K562 (cell line): ENCODE measurements at regions not wholly inside any gene's neighbourhood (a gene's known extent, or its start where the extent isn't known, plus 50 kb on each side); places are given as distances from the start of the nearest gene placed in this dataset.

Source experiments
- ATAC-seq: fragments of 200-7000 bp; cut with Tn5 transposase; 3 replicates; pipeline ENCODE4 v1.9.1; 2020; ENCODE audit warnings: moderate library complexity
- BruUV-seq: library from RNA; stranded (reverse); fragments of 400-500 nt; replicated peaks from 2 replicates; lab custom pipeline; 2021; lab: Mats Ljungman, UMichigan
- CTCF ChIA-PET: fragments of 300-600 bp; formaldehyde crosslinking; extraction: SDS; loops from one replicate; lab custom pipeline; 2021; ENCODE audit warnings: low intra/inter-chr PET ratio; lab: Yijun Ruan, JAX
- POLR2A ChIA-PET: fragments of 300-600, 350-650 bp; sonication (Branson Sonifier 250); formaldehyde crosslinking; extraction: SDS; loops from one replicate; lab custom pipeline; 2021; ENCODE audit warnings: antibody characterized with exemption, inconsistent platforms; lab: Yijun Ruan, JAX
- DNase-seq, 4 experiments: peaks; one replicate each; pipeline versions ENCODE4 v3.0.0 to v3.0.0-alpha.2; 2011 to 2018; ENCODE audit warnings: low spot score in 3 of 4, mixed read lengths in 3 of 4; ENCODE audit errors: extremely low read depth in 1 of 4
- FAIRE-seq: peaks from 2 replicates; lab custom pipeline; 2011; peaks lifted over from hg19 to GRCh38; lab: Jason Lieb, UNC
- H2AFZ ChIP-seq: 2 replicates; pipeline ENCODE4 v1.6.0; 2011; ENCODE audit warnings: low read depth, low read length, control low read depth, inconsistent platforms
- H3K27ac ChIP-seq: fragments of 200-600 bp; 3 replicates; pipeline ENCODE4 v1.8.0; 2011; ENCODE audit warnings: low read depth, mild to moderate bottlenecking, control low read depth, inconsistent platforms, low read length, moderate library complexity, mixed read lengths; ENCODE audit errors: extremely low read depth
- H3K27me3 ChIP-seq, 2 experiments: fragments of 300-600 bp in 1 of 2; 2 replicates in 1 of 2; 3 replicates in 1 of 2; pipeline versions ENCODE4 v1.6.0 to v1.8.0; 2011; ENCODE audit warnings: inconsistent platforms in 2 of 2, low read length in 2 of 2, mild to moderate bottlenecking in 1 of 2, mixed read lengths in 1 of 2, moderate library complexity in 1 of 2; ENCODE audit not compliant: control insufficient read depth in 2 of 2, insufficient read depth in 2 of 2
- H3K36me3 ChIP-seq: fragments of 300-600 bp; 3 replicates; pipeline ENCODE4 v1.8.0; 2011; ENCODE audit warnings: mild to moderate bottlenecking, low read length, inconsistent platforms; ENCODE audit not compliant: control insufficient read depth, insufficient read depth
- H3K4me1 ChIP-seq, 2 experiments: fragments of 200-600 bp in 1 of 2; replicated peaks in 1 of 2; 2 replicates in 1 of 2; 3 replicates in 1 of 2; pipeline versions ENCODE4 v1.5.1 to v1.8.0; 2011; ENCODE audit warnings: inconsistent platforms in 2 of 2, low read length in 2 of 2, mild to moderate bottlenecking in 1 of 2, mixed read lengths in 1 of 2, moderate library complexity in 1 of 2; ENCODE audit not compliant: control insufficient read depth in 2 of 2, insufficient read depth in 2 of 2
- H3K4me2 ChIP-seq: 2 replicates; pipeline ENCODE4 v1.6.1; 2011; ENCODE audit warnings: low read length, control low read depth, inconsistent platforms, mixed read lengths; ENCODE audit not compliant: insufficient read depth
- H3K4me3 ChIP-seq: fragments of 200-600 bp; sonication (generic), shearing (Covaris generic); 2 replicates; pipeline ENCODE4 v1.5.1; 2016; ENCODE audit warnings: control low read depth, inconsistent platforms
- H3K79me2 ChIP-seq: fragments of 200-600 bp; 3 replicates; pipeline ENCODE4 v1.8.0; 2011; ENCODE audit warnings: low read length, inconsistent platforms; ENCODE audit not compliant: control insufficient read depth, insufficient read depth
- H3K9ac ChIP-seq, 2 experiments: 2 replicates each; pipeline versions ENCODE4 v1.6.0 to v1.6.1; 2011; ENCODE audit warnings: low read depth in 2 of 2, low read length in 2 of 2, control low read depth in 1 of 2, inconsistent platforms in 1 of 2, mild to moderate bottlenecking in 1 of 2, mixed read lengths in 1 of 2; ENCODE audit not compliant: insufficient read depth in 1 of 2
- H3K9me1 ChIP-seq: one replicate; pipeline ENCODE4 v1.6.0; 2011; ENCODE audit warnings: inconsistent platforms, mild to moderate bottlenecking, low read length, moderate library complexity; ENCODE audit not compliant: control insufficient read depth, insufficient read depth
- H3K9me3 ChIP-seq: replicated peaks from 2 replicates; pipeline ENCODE4 v1.5.1; 2011; ENCODE audit warnings: low read depth, low read length, inconsistent platforms; ENCODE audit not compliant: control insufficient read depth, insufficient read depth
- H4K20me1 ChIP-seq: replicated peaks from 2 replicates; pipeline ENCODE4 v1.6.1; 2011; ENCODE audit warnings: low read length, inconsistent platforms, mixed read lengths; ENCODE audit not compliant: control insufficient read depth, insufficient read depth
- CHD1 ChIP-seq: fragments of 200-600 bp; sonication (generic); IDR thresholded peaks from one replicate; pipeline ENCODE4 v1.6.1; 2012; ENCODE audit warnings: mild to moderate bottlenecking, moderate library complexity, low read length, inconsistent platforms
- HNRNPK ChIP-seq: fragments of 200-400 bp; formaldehyde crosslinking; IDR thresholded peaks from one replicate; pipeline ENCODE4 v1.6.1; 2018; ENCODE audit warnings: mild to moderate bottlenecking, low read depth, low read length; ENCODE audit not compliant: poor library complexity, severe bottlenecking
- ILF3 ChIP-seq: fragments of 450-650 bp; IDR thresholded peaks from 2 replicates; pipeline ENCODE4 v1.6.1; 2018; ENCODE audit warnings: antibody characterized with exemption, mild to moderate bottlenecking, moderate library complexity, borderline replicate concordance
- KLF10 ChIP-seq: fragments of 250-450 bp; sonication (Bioruptor Pico); IDR thresholded peaks from 2 replicates; pipeline ENCODE4 v1.6.1; 2021; ENCODE audit warnings: matching md5 sums
- KLF6 ChIP-seq: fragments of 250-450 bp; sonication (Bioruptor Pico); IDR thresholded peaks from 2 replicates; pipeline ENCODE4 v1.4.0; 2020; ENCODE audit warnings: mild to moderate bottlenecking, moderate library complexity, borderline replicate concordance
- MAFG ChIP-seq: fragments of 450-650 bp; conservative IDR thresholded peaks from 2 replicates; pipeline ENCODE4 v1.6.1; 2016; ENCODE audit warnings: missing genetic modification characterization, missing compliant biosample characterization
- MEF2D ChIP-seq: conservative IDR thresholded peaks from 2 replicates; pipeline ENCODE4 v1.6.1; 2016; ENCODE audit warnings: low read depth, missing genetic modification characterization, missing compliant biosample characterization
- NFIC ChIP-seq: fragments of 450-650 bp; IDR thresholded peaks from 2 replicates; pipeline ENCODE4 v1.6.1; 2017; ENCODE audit warnings: mild to moderate bottlenecking, inconsistent platforms
- RBM17 ChIP-seq: fragments of 200-400 bp; formaldehyde crosslinking; IDR thresholded peaks from 2 replicates; pipeline ENCODE4 v1.6.1; 2017; ENCODE audit warnings: low read depth, mild to moderate bottlenecking, low read length, borderline replicate concordance
- SIRT6 ChIP-seq: IDR thresholded peaks from one replicate; pipeline ENCODE4 v1.6.1; 2012; ENCODE audit warnings: low read depth, mild to moderate bottlenecking, control low read depth, inconsistent platforms, low read length, moderate library complexity
- ZNF24 ChIP-seq: fragments of 450-650 bp; IDR thresholded peaks from 2 replicates; pipeline ENCODE4 v1.6.1; 2016
- ZNF311 ChIP-seq: fragments of 250-450 bp; sonication (Bioruptor Pico); IDR thresholded peaks from 2 replicates; pipeline ENCODE4 v1.4.0; 2020; ENCODE audit warnings: mild to moderate bottlenecking, moderate library complexity
- ZNF449 ChIP-seq: fragments of 250-450 bp; sonication (Bioruptor Pico); IDR thresholded peaks from 2 replicates; pipeline ENCODE4 v1.8.0; 2022; ENCODE audit warnings: moderate library complexity, mild to moderate bottlenecking, inconsistent platforms
- ZNF79 ChIP-seq: fragments of 250-450 bp; sonication (Bioruptor Pico); IDR thresholded peaks from 2 replicates; pipeline ENCODE4 v1.4.0; 2020; ENCODE audit warnings: low read depth, mild to moderate bottlenecking, moderate library complexity
- WGBS: fragments of 100-300 bp; shearing (Covaris generic); methylation state at CpG from one replicate; pipeline ENCODE4 v1.1.6; 2016; ENCODE audit warnings: low coverage, mixed read lengths; ENCODE audit not compliant: insufficient coverage; ENCODE audit errors: missing lambda C conversion rate; 5-methylcytosine and 5-hydroxymethylcytosine counted together
- in situ Hi-C: fragments of 300-500 bp; cut with MboI; formaldehyde crosslinking; loops from 4 replicates; pipeline ENCODE4 v1.15.0; 2018; ENCODE audit warnings: inconsistent platforms, mixed read lengths
- intact Hi-C: fragments of 100-400 bp; cut with micrococcal nuclease; formaldehyde crosslinking; loops from 2 replicates; pipeline ENCODE4 v1.14.2; 2022
- TF ChIP-seq, protein P1 (sequence below): fragments of 200-400 bp; formaldehyde crosslinking; IDR thresholded peaks from 2 replicates; pipeline ENCODE4 v1.6.1; 2017; ENCODE audit warnings: mild to moderate bottlenecking, low read depth, low read length, moderate library complexity
- TF ChIP-seq, protein P2 (sequence below): fragments of 450-650 bp; IDR thresholded peaks from 2 replicates; pipeline ENCODE4 v1.6.1; 2016; ENCODE audit warnings: missing biosample characterization, missing genetic modification characterization

DNA sequence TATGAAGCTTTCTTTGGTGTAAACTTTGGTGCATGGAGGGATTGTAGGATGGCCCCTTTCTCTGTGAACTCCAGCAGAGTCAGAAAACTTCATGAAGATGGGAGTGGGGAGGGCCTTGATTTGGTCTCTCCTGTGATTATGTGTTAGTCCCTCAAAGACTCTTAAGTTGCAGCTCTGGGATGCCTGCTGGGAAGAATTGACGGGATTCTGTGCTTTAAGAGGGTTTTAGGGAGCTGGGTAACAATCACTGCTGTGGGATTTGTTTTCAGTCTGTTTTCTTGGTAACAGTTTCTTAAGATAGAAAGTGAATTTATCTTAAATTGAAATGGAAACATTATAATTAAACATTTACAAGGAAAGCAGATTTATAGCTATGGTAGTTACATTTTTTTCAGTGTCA lies 378.1 kb downstream of the AACS start (continued):
- TF ChIP-seq, protein P1, sequence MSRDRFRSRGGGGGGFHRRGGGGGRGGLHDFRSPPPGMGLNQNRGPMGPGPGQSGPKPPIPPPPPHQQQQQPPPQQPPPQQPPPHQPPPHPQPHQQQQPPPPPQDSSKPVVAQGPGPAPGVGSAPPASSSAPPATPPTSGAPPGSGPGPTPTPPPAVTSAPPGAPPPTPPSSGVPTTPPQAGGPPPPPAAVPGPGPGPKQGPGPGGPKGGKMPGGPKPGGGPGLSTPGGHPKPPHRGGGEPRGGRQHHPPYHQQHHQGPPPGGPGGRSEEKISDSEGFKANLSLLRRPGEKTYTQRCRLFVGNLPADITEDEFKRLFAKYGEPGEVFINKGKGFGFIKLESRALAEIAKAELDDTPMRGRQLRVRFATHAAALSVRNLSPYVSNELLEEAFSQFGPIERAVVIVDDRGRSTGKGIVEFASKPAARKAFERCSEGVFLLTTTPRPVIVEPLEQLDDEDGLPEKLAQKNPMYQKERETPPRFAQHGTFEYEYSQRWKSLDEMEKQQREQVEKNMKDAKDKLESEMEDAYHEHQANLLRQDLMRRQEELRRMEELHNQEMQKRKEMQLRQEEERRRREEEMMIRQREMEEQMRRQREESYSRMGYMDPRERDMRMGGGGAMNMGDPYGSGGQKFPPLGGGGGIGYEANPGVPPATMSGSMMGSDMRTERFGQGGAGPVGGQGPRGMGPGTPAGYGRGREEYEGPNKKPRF, result no peak
- TF ChIP-seq KLF6 (no peak), KLF10 (CRISPR knock-in tag) (no peak), ZNF449 (no peak), NFIC (no peak), MEF2D (tag) (no peak)

- Histone ChIP-seq H3K79me2 (no peaks in the 10 kb centered on the region), H3K4me2 (no peak overlapping the region), H3K27ac (no peak overlapping the region), H3K27me3 (no peaks in the 10 kb centered on the region), H4K20me1 (no peaks in the 10 kb centered on the region), H3K4me1 (no peaks in the 10 kb centered on the region), H3K9me3 (no peaks in the 10 kb centered on the region), H2AFZ (no peak overlapping the region), H3K9ac (no peak overlapping the region), H3K36me3 (no peaks in the 10 kb centered on the region), H3K9me1 (no peaks in the 10 kb centered on the region), H3K4me3 (no peak overlapping the region)
- DNase-seq, result no peak
- intact Hi-C loops (no loop called here), in situ Hi-C loops (no loop called here)
- no TSS peak for BruUV-seq
- ChIA-PET POLR2A (no interaction called here), CTCF (no interaction called here)
- FAIRE-seq, result no peak
- WGBS, result 0% methylated on average over 2 of the region's 2 CpGs
- ATAC-seq, result no peak
- TF ChIP-seq ZNF79 (CRISPR knock-in tag) (no peak), ILF3 (no peak), ZNF311 (CRISPR knock-in tag) (no peak), MAFG (tag) (no peak), SIRT6 (no peak), RBM17 (no peak), ZNF24 (no peak), CHD1 (no peak), HNRNPK (no peak)
- TF ChIP-seq, protein P2, sequence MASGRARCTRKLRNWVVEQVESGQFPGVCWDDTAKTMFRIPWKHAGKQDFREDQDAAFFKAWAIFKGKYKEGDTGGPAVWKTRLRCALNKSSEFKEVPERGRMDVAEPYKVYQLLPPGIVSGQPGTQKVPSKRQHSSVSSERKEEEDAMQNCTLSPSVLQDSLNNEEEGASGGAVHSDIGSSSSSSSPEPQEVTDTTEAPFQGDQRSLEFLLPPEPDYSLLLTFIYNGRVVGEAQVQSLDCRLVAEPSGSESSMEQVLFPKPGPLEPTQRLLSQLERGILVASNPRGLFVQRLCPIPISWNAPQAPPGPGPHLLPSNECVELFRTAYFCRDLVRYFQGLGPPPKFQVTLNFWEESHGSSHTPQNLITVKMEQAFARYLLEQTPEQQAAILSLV, result no peak
These were observed 386.2 kb downstream of the AACS start for GRCh38 chr12:125451408-125451807.
